DMS 273 (cell line): ENCODE measurements at regions not wholly inside any gene's neighbourhood (a gene's known extent, or its start where the extent isn't known, plus 50 kb on each side); places are given as distances from the start of the nearest gene placed in this dataset.
A peak's percentile ranks its signal among the peaks of the same experiment; 100 is the strongest.
"Not testable (repeated sequence)": the region's sequence is repeated elsewhere in the genome, so short reads cannot be mapped to it uniquely, and the experiment has no call there.

ENCODE experiments used
- DNase-seq: peaks from one replicate; lab custom pipeline; 2025; ENCODE audit not compliant: unreplicated experiment; lab: John Stamatoyannopoulos, UW

DNA sequence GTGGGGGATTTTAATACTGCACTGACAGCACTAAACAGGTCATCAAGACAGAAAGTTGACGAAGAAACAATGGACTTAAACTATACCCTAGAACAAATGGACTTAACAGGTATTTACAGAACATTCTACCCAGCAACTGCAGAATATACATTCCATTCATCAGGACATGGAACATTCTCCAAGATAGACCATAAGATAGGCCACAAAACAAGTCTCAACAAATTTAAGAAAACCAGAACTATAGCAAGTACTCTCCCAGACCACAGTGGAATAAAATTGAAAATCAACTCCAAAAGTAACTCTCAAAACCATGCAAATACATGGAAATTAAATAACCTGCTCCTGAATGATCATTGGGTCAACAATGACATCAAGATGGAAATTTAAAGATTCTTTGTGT, 218.3 kb downstream of the SYK start:
- not testable (repeated sequence) for DNase-seq

DNA sequence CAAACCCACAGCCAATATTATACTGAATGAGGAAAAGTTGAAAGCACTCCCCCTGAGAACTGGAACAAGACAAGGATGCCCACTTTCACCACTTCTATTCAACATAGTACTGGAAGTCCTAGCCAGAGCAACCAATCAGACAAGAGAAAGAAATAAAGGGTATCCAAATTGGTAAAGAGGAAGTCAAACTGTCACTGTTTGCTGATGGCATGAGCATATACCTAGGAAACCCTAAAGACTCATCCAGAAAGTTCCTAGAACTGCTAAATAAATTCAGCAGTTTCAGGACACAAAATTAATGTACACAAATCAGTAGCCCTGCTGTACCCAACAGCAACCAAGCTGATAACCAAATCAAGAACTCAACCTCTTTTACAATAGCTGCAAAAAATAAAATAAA, 220.0 kb downstream of the SYK start:
- DNase-seq: not testable (repeated sequence)

DNA sequence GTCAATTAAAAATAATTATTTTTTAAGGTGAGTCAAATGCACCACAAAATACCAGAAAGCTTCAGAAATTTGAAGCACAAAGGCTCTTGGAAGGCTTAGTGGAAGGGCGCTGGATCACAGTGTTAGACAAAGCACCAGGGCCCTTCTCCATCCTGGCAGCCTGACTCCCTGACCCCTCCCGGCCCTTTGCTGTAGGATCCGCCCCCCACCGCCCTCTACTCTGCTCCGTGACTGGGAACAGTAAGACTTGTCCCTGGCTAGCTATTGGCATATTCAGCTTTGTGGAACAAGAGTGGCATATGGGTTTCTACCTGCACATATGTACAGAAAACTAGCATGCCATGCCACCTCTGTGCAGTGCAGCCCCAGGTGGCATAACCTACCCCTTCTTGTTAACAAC, 222.1 kb downstream of the SYK start:
- DNase-seq: no peak

DNA sequence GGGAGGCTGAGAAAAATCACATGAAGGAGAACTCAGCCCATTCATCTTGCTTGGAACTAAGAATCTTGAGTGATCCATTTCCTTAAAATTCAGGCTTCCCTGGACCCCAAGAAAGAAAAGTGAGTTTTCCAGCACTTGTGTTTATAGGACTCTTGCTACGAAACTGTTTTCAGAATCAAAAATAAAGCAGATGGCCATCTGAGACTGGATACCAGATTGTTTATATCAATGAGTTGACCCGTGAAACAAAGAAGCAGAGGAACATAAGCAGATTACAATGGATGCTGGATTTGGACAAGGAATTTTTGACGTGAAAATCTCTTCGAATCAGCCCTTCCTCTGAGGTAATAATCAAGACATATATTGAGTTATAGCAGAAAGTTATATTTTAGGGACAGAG, 223.2 kb downstream of the SYK start:
- no peak for DNase-seq

DNA sequence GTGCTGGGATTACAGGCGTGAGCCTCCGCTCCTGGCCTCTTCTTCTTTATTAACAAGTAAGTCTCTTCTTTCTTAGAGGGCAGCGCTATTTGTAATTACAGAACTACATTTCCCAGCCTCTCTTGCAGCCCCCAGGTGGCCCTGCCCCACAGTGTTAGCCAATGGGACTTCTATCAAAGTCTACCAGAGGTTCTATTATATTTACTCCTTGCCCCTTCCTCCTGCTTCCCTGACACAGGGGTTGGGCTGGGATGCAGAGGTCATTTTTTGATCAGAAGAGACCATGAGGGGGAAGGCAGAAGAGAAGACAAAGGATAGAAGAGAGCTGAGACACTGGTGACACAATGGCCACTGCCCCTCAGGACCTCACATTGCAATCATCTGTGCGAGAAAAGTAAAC, 224.2 kb downstream of the SYK start:
- no peak for DNase-seq

DNA sequence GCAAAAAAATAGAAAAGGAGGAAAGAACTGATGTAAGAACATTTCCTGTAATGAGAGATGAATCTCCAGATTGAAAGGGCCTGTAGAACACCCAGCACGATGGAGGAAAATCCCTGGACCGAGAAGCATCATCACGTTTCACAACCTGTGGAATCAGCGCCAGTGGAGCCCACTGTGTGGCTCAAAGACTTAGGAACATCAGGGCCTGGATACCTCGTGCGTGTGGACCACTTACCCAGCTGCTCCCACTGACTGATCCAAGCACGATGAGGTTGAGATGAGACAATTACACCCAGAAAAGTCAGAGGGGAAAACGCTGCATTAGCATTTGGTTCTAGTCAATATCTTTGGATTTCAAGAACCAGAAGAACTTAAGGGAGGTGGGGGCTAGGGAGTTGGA, 224.6 kb downstream of the SYK start:
- DNase-seq: no peak

DNA sequence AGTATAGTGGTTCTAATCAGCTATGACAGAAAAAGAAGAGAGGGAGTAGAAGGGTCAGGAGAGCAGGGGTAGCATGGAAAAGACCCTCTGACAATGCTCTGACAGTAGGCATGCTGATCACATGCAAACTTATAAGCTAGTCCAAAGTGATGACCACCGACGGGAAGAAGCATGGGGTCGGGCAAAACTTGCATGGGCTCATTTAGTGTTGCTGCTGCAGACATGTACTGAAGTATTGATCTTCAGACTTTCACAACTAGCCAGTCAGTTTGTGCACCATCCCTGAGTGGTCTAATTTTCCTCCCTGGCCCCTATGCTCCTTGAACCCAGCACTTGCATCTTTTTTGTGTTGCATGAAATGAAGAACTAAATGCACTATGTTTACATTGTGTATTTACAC, 225.4 kb downstream of the SYK start:
- no peak for DNase-seq

DNA sequence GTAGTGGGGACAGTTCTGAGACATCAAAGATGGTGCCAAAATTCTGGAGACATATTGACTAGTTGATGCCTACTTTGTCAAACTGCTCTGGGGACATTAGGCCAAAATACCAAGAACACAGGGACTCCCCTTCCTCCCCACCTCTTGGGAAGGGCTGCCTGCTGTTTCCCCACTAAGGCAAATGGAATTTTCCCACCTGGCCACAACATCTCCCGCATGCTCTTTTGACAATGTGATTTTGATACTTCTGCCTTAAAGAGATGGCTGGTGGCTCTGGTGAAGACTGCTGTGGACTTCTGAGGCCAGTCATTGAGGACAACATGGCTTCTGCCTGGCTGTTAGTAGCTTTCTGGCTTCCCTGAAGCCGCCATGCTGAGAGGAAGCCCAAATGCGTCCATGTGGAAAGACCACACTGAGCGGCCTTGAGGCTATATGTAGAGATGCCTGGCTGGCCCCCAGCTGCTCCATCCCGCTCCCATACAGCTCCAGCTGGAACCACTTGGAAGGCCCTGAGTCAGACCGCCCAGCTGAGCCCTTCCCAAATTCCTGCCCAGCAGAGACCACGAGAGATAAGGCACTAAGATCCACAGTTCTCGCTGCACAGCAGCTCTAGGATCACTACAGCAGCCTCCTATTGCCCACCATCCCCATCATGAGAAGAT, 226.7 kb downstream of the SYK start:
- DNase-seq: no peak

DNA sequence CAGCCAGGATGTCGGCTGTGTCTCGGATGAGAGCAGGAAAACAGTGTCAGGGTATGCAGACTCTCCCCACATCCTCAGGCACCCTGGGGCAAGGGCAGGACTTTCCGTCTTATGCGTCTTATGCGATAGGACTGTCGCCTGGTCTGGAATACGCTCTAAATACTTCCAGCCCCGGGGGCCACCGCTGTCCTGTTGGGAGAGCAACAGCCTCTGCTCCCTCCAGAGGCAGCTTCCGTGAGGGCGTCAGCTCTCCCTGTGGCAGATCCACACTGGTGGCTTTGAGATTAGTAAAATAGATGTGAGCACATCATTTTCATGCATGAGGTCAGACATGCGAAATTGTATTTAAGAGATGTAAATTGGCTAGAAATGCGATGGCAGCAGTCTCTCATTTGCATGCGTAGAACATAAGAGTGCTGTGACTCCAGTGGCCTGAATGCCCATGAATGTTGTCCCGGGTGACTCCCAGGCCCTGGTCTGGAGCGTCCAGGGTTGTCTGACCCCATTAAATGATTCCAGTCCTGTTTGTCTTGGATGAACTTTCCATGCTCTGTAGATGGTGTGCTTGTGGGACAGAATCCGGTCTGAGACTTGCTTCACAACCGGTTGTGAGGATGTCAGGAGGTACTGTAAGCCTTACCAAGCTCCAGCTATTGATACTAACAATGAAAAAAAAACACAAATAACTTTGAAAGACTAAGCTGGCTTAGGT, 228.2 kb downstream of the SYK start:
- no peak for DNase-seq

DNA sequence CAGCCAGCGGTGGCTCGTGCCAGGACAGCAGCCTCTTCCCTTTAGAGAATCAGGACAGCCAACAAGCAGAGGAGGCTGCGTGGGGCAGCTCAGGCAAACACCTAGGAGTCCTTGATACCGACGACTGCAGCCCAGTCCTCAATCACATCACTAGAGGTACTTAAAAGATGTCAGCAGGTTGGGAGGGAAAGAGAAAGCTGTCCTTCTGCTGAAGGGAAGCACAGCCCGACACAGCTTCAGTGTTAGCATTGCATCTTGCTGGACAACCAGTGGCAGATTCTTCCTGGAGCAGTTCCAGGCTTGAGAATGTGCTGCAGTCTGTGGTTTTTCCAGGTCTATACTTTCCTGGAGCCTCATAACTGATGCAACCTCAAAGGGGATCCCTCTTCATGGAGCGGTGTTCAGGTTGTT, 230.5 kb downstream of the SYK start:
- no peak for DNase-seq

DNA sequence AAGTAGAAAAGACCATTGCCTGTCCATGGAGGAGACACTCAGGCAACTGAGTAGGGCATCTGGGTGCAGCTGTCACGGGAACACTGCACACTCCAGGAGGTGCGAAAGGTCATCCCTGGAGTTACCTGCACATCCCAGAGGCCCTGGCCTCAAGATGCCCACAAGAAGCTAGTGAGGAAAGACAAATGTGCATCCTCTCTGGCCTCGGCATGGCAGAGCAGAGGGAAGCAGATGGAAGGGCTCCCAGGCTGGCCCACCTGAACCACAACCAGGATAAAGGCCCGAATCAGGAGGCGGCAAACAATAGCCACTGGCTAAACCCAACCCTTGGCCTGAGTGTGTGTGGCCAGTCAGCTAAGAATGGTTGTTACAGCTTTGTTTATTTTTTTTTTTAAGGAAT, 231.7 kb downstream of the SYK start:
- DNase-seq: no peak

DNA sequence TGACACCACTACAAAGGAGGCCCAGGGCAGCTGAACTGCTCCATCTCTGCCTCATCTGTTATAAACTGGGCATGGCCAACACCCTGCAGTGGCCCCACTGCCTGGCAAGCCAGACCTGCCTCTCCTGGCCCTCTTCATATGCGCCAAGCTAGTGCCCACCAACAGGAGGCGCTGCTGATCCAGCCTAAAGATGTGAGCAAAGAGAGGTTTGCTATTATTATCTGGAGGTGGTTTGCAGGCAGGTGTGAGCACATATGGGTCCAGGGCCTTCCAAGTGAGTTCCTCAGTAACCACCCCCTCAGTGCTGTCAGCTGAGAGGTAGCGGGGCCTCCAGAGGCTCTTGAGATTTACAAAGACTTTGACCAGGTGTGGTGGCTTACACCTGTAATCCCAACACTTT, 232.2 kb downstream of the SYK start:
- peak; percentile 30 for DNase-seq

DNA sequence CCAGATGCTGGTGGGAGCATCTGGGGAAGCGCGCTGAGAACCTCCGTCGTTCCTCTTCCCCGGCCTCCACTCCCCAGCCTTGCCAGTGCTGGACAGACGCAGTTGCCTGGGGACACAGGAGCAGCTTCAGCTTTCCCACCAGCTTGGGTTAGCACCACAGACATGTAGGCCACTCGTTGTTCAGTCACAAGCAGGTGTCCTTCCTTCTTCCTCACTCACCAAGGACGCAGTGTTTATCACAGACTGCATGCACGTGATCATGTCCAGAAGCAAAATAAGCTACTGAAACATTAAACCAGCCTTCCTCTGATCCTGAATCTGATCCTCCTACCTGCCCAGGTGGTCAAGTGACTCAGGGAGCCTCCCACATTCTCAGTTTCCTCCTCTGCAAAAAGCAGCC, 232.9 kb downstream of the SYK start:
- DNase-seq: no peak

DNA sequence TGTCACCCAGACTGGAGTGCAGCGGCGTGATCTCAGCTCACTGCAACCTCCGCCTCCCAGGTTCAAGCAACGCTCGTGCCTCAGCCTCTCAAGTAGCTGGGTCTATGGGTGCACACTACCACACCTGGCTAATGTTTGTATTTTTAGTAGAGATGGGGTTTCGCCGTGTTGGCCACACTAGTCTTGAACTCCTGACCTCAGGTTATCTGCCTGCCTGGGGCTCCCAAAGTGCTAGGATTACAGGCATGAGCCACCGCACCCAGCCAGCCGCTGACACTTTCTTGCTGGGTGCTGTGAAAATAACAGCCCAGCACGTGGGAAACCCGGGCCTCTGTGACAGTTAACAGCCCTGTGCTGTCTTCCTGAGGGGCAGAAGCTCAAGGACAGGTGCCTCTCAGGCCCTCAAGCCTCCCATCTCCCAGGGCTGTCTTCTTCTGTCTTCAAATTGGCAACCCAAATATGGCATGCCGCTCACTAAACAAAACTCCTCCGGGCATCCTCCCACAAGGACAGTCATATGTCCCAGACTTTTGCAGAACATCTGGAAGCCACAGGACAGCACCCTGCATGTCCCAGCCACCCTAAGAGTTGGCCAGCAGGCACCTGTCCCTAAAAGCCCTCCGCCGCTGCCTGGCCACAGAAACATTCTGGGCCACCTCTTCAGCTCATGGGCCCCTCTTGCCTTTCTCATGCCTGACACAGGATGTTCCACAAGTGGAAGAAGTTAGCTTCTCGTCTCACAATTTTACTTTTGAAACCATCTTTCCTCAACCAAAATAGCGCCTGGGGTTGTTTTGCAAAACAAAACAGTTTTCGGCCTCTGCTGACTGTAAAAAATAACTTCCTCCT, 233.6 kb downstream of the SYK start:
- DNase-seq: no peak

DNA sequence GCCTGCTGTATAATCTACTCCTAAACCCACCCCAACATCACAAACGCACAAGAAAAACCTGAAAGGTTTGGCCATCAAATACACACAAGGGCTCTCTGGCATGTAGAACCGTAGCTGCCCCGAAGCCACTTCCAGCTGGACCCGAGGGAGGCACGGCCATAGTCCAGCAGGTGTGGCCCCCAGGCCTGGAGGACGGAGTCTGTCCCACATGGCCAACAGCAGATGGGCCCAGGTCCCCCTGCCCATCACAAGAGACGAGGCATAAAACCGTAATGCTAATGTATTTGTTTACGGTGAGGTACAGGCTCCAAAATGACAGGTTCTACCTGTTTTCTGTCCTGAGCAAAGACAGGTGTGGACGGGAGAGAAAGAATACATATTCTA, 234.2 kb downstream of the SYK start:
- no peak for DNase-seq

DNA sequence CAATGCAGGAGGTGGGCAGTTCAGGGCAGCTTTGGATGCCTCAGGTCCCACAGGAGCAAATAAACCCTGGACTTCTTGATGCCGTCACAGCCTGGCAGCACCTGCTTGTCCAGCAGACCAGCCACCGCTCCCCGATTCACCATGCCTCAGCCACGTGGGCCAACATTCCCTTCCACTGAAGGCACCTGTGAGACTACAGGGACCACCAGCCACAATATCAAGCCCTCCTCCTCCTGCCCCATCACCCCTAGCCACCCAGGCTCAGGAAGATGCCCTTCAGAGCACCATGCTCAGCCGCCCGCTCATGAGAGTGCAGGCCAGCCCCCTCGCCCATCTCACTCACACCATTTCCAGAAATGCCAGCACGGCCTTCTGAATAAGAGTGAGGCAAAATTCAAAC, 234.7 kb downstream of the SYK start:
- DNase-seq: no peak

DNA sequence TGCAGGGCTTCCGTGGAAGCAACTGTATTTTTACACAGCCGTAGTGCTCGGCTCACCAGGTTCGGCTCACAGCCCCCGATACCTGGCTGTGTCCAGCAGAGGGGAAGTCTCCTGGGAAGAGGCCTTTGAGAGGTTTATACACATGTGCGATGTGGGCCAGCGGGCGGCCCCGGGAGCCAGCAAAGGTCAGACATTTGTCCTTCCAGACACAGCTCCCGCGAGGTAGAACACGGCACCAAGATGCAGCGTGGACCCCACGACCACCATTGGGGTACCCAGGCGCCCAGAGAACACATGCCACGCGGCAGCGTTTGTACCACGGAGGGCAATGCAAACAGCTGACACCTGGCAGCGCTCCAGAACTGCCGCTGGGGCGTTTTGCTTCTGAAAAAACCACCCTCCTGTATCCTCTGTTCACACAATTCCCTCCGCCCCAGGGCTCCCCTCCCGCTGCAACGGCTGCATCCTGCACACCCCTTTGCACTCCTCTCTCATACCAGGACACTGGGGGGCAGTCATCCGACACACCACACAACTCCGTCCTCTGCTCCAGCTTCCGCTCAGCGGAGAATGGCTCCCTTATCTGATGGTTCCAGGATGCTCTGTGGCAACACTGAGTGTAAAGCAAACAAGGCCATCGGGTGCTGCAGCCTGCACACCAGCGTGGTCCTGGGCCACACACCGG, 235.3 kb downstream of the SYK start:
- peak; percentile 85 for DNase-seq

DNA sequence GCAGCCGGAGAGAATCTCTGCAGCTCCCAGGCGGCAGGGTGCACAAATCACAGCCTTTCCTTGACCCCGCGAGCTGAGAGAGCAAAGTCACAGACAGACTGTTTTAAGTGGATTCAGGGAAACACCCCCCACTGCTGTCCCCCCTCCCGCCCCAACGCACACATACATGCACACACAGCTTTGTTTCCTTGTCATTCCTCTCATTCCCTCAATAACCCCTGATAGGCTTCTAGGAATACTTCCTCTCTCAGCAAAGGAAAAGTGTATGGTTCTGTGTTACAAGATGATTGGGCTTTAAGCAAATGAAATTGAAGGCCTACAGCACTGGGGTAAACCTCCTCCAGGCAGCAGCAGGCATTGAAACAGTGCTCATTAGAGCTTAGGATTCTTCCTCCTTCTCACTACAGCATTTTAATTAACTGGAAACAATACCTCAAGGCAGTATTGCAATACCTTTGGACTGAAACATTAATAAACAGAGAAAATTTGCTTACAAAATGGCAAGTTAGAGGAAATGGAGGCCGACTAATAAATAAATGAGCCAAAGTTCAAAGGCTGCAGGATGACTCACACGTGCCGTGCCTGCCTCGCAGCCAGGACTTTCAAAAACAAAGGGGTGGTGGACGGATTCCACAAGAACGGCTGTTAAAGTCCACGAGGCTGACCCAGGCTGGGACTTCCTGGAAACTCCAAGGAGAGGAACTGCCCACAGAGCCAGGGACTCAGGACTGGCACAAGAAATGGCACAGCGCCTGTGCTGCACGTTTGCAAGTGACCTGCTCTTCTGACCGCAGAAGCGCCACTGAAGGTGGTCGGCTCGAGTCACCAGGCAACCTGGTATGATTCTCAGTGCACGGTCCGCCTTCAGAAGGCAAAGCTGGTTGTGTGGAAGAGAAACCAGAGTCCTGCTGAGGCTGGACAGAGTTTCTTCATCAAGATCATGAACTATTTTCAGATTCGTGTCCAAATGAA, 236.2 kb downstream of the SYK start:
- no peak for DNase-seq

DNA sequence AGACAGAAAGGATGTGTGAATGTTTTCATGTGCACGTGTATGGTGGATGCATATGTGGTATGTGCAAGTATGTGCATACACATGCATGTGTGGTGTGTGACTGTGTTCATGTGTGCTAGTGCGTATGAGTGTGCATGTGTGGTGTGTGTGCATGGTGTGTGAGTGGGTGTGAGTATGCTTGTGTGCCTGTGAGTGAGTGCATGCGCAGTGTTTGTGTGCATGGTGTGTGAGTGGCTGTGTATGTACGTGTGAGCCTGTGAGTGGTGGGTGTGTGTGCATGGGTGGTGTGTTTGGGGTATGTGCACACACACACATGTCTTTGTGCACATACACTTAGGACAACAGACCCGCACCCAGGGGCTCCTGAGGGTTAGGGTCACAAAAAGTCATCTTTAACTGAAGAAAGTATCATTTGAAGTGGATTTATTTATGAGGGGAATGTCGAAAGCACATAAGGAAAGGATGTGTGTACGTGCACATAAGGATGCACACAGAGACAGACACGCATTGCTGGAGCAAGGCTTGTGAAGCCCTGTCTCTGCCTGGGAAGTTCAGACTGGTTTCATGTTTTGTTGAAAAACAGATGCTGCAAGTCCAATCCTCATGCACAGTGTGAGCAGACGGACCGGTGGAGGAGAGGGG, 237.0 kb downstream of the SYK start:
- no peak for DNase-seq
